NCI-H187 treated with DMSO at 0.1 percent for 48 hours (cell line): ENCODE measurements at regions not wholly inside any gene's neighbourhood (a gene's known extent, or its start where the extent isn't known, plus 50 kb on each side); places are given as distances from the start of the nearest gene placed in this dataset.

Source experiments
- DNase-seq: peaks from one replicate; lab custom pipeline; 2025; lab: John Stamatoyannopoulos, UW

DNA sequence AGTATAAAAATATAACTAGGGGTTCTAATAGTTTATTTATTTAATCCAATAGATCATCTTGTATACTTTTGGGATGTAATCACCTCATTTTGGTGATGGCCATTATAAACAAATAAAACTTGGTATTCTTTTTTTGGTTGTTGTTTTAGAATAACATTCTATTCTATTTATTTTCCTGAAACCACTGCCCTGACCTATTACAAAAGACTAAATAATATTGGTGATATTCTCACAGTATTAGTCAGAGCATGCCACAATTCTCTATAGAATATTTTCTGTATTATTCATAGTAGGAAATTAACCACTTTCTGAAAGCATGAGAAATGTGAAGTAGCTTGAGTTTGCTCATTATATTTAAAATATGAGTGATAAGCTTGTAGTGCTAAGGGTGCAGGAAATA is 54.1 kb upstream of the LRRC7 start:
- no peak for DNase-seq
